T47D (cell line): ENCODE measurements at regions not wholly inside any gene's neighbourhood (a gene's known extent, or its start where the extent isn't known, plus 50 kb on each side); places are given as distances from the start of the nearest gene placed in this dataset.

Experiments used
- DNase-seq, 2 experiments: peaks; one replicate each; pipeline versions ENCODE4 v3.0.0 to v3.0.0-alpha.2; 2011 to 2012; ENCODE audit warnings: low read depth in 1 of 2, low spot score in 1 of 2
- JUND ChIP-seq: IDR thresholded peaks from 2 replicates; pipeline ENCODE4 v1.6.1; 2012; ENCODE audit warnings: low read depth
- in situ Hi-C: cut with HindIII; loops from 2 replicates; pipeline ENCODE4 v1.10.0; 2016; ENCODE audit warnings: low sequenced_read_pairs, low pct_unique_long_range_greater_than_20kb

DNA sequence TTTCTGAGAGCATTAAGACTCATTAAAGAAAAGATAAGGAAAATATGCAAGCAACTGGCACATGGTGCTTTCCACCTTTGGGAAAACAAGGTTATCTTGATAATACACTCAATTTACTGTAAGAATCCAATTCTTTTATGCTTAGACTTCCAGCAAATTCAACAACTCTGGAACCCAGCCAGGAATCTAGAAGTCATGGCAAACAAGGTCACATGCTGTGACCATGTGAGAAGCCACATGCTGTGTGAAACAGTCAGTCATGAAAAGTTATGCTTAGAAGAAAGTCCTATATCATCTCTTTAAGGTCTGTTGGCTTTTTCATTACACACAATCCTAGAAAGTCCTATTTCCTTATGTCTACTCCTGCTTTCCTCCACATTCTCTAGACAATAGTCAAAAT is 581.8 kb upstream of the C9orf72 start:
- in situ Hi-C loops = no loop called here
- no peak for DNase-seq
- TF ChIP-seq JUND = no peak

DNA sequence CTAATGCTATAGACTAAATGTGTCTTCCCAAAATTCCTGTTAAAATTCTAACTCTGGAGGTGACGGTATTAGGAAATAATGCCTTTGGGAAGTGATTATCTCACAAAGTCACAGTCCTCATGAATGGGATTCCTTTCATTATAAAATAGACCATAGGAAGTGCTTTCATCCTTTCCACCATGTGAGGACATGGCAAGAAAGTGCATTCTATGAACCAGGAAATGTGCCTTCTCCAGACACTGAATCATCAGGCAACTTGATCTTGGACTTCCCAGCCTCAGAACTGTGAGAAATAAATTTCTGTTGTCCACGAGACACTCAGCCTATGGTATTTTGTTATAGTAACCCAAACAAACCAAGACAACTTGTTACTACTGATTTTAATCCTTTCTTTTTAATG is 582.4 kb upstream of the C9orf72 start:
- no peak for TF ChIP-seq JUND
- no peak for DNase-seq
- in situ Hi-C loops = no loop called here

DNA sequence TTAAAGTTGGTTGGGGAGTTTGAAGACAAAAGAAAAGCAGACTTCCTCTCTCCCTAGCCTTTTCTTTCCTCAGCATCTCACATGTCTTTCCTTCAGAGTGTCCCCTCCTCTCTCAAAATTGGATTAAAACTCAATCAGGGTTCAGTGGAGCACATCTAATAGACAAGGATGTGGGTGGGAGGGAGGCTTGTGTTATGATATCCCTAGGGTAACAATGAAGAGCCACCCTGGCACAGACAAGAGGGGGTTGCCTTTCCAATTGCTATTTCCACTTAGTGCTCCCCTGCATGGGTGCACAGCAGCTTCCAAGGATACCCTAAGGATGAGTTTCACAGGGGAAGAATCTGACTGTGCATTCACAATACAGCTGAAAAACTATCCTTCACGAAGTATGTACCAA is 585.2 kb upstream of the C9orf72 start:
- no peak for TF ChIP-seq JUND
- in situ Hi-C loops = no loop called here

DNA sequence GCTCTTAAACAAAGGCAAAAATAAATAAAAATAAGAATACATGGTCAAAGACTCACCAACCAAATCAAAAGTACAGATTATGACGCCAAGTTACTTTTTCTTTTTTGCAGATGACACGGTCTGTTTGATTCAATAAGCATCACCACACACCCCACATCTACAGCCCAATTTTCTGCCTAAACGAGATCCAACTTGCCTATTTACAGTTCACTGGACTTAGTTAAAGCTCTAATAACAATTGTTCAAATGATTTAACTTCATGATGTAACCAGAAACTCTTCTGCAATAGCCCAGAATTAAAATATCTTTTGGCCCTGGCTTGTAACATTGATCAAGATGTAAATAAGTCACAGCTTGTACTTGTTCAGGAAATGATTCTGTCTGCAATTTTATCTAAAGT is 590.3 kb upstream of the C9orf72 start:
- TF ChIP-seq JUND = no peak
- no peak for DNase-seq
- in situ Hi-C loops = no loop called here

More for the DNA sequence above, 585.2 kb upstream of the C9orf72 start:
- no peak for DNase-seq

DNA sequence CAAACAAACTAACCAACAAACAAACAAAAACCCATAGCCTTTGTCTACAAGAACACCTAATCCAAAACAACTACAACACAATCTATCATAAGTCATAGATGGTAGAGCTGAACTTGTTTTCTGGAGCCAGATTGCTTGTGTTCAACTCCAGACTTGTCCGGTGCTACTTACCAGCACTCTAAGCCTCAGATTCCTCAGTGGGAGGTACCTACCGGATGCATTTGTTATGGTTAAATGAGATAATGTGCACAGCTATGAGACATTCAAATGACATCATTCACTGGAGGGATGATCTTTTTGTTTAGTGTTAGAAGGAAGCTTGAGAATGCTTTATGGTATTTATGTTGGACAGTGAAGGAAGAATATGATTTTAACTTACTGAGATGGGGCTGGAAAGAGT is 592.9 kb upstream of the C9orf72 start:
- no peak for TF ChIP-seq JUND
- DNase-seq = no peak
- in situ Hi-C loops = no loop called here

DNA sequence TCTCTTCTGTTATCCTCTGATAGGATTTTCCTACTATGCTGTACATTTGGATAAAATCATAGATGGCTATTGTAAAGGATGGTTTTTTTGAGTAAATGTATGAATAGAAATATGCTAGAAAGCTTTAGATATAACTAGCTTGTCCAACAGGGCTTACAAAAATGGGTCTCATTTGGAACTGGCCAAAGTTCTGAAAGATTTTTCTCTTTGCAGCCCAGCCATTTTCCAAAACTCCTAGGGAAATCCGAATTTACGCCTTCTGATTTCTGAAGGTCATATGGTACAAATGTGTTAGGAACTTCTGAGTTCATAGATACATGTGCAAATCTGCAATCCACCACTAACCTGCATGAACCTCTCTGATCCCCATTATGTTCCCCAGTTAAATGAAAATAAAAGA is 603.9 kb upstream of the C9orf72 start:
- no peak for DNase-seq
- in situ Hi-C loops = no loop called here
- TF ChIP-seq JUND = no peak

DNA sequence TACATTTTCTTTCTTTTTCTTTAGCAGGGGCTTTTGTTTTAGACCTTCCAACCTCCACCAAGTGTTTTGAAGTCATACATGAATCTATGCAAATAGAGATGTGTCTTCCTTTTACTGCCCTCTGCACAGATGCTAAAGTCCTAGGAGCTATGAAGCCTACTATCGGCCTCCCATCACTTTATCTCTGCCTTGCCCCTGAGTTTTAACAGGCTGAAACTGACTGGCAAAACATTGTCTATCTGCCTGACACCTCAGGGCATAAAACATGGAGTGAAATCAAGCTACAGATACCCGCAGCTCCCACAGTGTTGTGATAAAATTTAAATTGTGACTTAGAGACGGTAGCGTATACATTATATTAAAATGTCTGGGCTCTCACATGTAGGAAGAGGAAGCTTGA is 604.6 kb upstream of the C9orf72 start:
- TF ChIP-seq JUND = no peak
- in situ Hi-C loops = no loop called here
- no peak for DNase-seq

DNA sequence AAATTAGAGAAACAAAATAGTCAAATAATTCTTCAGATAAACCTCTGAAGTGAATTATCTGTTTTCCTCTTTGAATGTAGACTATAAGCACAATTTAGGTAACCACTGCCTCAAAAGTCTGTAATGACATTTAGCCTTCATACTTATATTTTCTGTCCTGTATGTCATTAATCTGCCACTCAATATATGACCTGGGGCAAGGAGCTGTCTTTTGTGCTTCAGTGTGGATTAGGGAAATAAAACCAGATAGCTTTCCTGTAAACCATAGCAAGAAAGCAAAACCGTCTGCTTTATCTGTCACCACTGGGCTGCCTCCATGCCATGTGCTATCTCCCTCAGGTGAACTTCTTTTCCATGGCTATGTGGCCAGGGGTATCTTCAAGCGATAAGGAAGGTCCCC is 606.6 kb upstream of the C9orf72 start:
- in situ Hi-C loops = no loop called here
- no peak for DNase-seq
- TF ChIP-seq JUND = no peak

DNA sequence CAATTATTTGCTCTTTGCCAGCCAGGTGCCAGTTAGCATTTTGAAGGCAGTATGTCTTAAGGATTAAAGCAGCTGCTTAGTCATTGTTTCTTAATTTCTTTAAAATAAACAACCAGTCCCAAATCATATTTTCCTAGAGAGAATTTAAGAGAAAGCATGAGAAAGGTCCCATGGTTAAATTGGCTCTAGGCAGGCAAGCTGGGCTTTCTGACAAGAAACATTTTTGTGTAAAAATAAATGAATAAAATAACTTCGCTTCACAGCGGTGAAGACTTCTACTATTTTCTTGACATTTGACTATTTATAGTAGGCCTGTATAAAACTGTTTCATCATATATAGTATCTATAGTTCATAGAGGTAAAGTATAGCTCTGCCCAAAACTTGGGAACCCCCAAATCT is 617.7 kb upstream of the C9orf72 start:
- DNase-seq = no peak
- TF ChIP-seq JUND = no peak
- in situ Hi-C loops = no loop called here

DNA sequence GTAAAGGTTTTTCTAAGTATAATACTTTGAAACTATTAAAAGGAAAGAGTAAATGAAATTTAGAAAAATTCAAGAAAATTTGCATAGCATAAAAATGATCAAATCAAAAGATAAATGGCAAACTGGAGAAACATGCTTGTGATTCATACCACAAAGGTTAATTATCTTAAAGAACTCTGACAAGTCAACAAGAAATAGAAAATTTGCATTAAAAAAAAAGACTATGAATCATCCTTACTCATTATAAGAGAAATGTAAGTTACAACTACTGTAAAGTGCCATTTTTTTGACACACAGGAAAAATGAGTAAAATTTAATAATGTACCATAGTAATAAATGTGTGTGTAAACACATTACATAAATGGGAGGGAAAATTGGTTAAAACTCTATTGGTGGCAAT is 624.4 kb upstream of the C9orf72 start:
- TF ChIP-seq JUND = no peak
- in situ Hi-C loops = no loop called here
- DNase-seq = no peak

DNA sequence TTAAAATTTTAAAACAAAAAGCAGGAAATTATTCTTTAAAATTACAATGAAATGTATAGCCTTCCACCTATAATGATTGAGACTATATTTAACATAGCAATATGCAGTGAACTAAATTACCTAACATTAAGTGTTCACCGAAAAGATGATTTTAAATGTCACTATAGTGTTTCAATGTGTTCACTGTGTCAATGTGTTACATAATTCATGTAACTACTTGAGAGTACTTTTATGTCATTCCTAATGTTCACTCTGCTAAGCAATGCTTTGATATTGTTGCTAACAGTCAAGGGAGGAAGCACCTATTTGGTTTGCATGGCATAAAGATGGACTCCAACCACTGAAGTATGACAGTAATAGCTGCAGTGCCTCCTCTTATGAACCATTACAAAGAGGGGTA is 629.8 kb upstream of the C9orf72 start:
- in situ Hi-C loops = no loop called here
- TF ChIP-seq JUND = no peak

DNA sequence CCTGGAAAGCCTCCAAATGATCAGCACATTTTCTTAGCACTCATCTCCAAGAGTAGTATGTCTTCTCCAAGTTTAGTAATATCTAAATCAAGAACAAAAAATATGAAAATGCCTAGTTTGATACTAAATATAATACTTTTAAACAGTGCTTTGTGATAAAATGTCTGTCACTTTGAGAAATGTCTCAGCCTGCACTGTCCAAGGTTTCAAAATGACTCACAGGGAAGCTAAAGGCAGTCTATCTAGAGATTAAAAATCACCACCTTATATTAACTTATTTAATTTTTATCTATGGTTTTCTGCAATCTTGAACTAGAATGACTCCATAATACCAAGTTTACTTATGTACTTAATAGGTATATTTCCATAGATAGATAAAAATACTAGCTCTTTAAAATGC is 633.0 kb upstream of the C9orf72 start:
- DNase-seq = no peak
- in situ Hi-C loops = no loop called here
- no peak for TF ChIP-seq JUND

More for the DNA sequence above, 629.8 kb upstream of the C9orf72 start:
- no peak for DNase-seq

DNA sequence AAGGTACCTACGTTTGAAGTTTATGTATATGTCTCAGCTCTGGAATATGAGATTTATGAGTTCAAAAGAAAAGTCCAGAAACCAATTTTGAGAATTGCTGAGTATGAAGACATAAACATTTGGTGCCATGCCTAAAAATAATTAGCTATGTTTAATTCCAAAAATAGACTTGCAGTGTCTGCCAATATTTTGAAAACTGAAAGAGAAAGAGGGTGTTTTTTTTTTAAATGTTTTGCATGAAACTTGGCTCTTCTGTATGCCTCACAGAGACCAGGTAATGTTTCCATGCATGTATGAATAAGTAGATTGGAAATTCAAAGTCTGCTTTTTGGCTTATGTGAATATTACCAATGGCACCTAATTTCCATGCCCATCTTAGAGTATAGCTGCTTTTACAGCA is 634.4 kb upstream of the C9orf72 start:
- no peak for TF ChIP-seq JUND
- in situ Hi-C loops = no loop called here
- DNase-seq = no peak

DNA sequence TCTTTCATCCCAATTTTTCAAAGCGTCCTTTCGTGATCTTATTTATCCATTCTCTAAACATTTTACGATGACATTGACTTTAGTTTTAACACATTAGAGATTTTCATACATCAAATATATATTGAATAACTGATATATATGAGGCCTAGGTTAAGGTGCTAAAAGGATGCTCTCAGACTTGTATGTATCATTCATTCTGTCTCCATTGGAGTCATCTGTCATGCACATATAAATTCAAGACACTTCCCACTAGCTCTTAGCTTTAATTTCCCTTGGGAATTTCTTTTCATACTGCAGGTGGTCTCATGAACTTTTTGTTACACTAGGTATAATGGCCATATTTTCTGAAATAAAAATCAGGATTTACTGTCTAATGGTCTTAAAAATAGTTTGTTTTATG is 635.8 kb upstream of the C9orf72 start:
- no peak for TF ChIP-seq JUND
- in situ Hi-C loops = no loop called here

DNA sequence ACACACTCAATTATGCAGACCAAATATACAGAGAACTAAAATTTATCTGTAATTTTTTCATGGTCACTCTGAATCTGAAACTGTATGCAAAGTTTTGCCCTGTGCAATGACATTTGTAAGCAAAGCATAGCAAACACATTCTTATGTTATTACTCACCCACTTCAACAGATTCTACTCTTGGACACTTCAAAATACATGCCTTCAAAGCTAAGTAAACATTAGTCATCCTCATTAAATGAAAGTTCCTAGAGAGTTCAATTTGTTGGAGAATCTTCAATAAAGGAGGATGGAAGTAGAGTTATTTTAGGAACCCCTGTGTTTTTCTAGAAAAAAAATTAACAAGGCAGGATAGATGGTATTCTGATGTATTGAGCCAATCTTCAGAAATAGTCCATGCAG is 639.7 kb upstream of the C9orf72 start:
- peak; percentile 12 to 68 for DNase-seq
- peak; percentile 87 for TF ChIP-seq JUND
- in situ Hi-C loops = no loop called here

More for the DNA sequence above, 635.8 kb upstream of the C9orf72 start:
- DNase-seq = no peak
